ENCODE measurements at regions not wholly inside any gene's neighbourhood (a gene's known extent, or its start where the extent isn't known, plus 50 kb on each side); places are given as distances from the start of the nearest gene placed in this dataset.

- WGBS (ENCODE audit: extremely low coverage, insufficient read length, low lambda C conversion rate), result no CpG with 5 or more reads among the region's 2 CpGs
Measured at GRCh38 chr3:103906304-103906703, 1460.4 kb upstream of the ALCAM start.

More at GRCh38 chr3:103906304-103906703, 1460.4 kb upstream of the ALCAM start:
- Histone ChIP-seq H2BK5ac (ENCODE audit: insufficient read length, low read length) (no peak overlapping the region), H3K27me3 (ENCODE audit: insufficient read depth, low read length) (no peaks in the 10 kb centered on the region), H3K4me1 (ENCODE audit: insufficient read depth, low read length) (no peaks in the 10 kb centered on the region; the same call in 1 of the 2 replicates), H3T11ph (ENCODE audit: low read length) (no peak overlapping the region), H3K79me2 (ENCODE audit: insufficient read depth, low read length) (no peaks in the 10 kb centered on the region), H3K79me1 (ENCODE audit: insufficient read depth, low read depth, low read length, poor library complexity, severe bottlenecking) (no peaks in the 10 kb centered on the region), H2AFZ (ENCODE audit: low read length) (no peak overlapping the region), H2AK5ac (ENCODE audit: insufficient read length, low read length) (no peak overlapping the region), H3K9me3 (ENCODE audit: control insufficient read depth, low read depth, low read length) (no peaks in the 10 kb centered on the region), H4K20me1 (ENCODE audit: control insufficient read depth, insufficient read depth, insufficient read length) (no peaks in the 10 kb centered on the region), H3K14ac (ENCODE audit: insufficient read depth, low read length) (no peak overlapping the region), H3K23me2 (ENCODE audit: insufficient read length, low read depth, low read length, poor library complexity, severe bottlenecking) (no peaks in the 10 kb centered on the region), H2BK120ac (ENCODE audit: low read depth, low read length, poor library complexity, severe bottlenecking) (no peak overlapping the region), H3K4ac (ENCODE audit: low read depth, low read length) (no peak overlapping the region), H4K5ac (ENCODE audit: insufficient read length, low read depth, low read length) (no peak overlapping the region), H3K23ac (ENCODE audit: insufficient read length, low read depth, low read length) (no peak overlapping the region), H2BK20ac (ENCODE audit: low read depth, low read length, poor library complexity, severe bottlenecking) (no peak overlapping the region), H3K4me2 (ENCODE audit: insufficient read depth, insufficient read length, low read length) (no peak overlapping the region), H4K8ac (replicated peaks; ENCODE audit: insufficient read length, low read depth, low read length) (no peak overlapping the region), H2BK15ac (ENCODE audit: low read depth, low read length) (no peak overlapping the region), H3K27ac (ENCODE audit: insufficient read length, low read depth, low read length) (no peak overlapping the region), H4K91ac (ENCODE audit: insufficient read length, low read depth, low read length) (no peak overlapping the region), H3K9ac (ENCODE audit: extremely low read depth, insufficient read length, low read length) (no peak overlapping the region), H3K56ac (ENCODE audit: insufficient read length, low read depth, low read length) (no peak overlapping the region), H2BK12ac (ENCODE audit: insufficient read length, low read depth, low read length) (no peak overlapping the region), H3K18ac (ENCODE audit: insufficient read length, low read depth, low read length) (no peak overlapping the region)
- Mint-ChIP-seq H3K27ac (no peak overlapping the region), H3K27me3 (ENCODE audit: low read depth) (no peaks in the 10 kb centered on the region), H3K4me1 (no peaks in the 10 kb centered on the region), H3K36me3 (ENCODE audit: insufficient read depth in 1 of 3, low read depth in 3 of 3) (no peaks in the 10 kb centered on the region), H3K4me3 (no peak overlapping the region), H3K9me3 (no peaks in the 10 kb centered on the region; a peak in 1 of 5 replicates)
- TF ChIP-seq, protein P1, sequence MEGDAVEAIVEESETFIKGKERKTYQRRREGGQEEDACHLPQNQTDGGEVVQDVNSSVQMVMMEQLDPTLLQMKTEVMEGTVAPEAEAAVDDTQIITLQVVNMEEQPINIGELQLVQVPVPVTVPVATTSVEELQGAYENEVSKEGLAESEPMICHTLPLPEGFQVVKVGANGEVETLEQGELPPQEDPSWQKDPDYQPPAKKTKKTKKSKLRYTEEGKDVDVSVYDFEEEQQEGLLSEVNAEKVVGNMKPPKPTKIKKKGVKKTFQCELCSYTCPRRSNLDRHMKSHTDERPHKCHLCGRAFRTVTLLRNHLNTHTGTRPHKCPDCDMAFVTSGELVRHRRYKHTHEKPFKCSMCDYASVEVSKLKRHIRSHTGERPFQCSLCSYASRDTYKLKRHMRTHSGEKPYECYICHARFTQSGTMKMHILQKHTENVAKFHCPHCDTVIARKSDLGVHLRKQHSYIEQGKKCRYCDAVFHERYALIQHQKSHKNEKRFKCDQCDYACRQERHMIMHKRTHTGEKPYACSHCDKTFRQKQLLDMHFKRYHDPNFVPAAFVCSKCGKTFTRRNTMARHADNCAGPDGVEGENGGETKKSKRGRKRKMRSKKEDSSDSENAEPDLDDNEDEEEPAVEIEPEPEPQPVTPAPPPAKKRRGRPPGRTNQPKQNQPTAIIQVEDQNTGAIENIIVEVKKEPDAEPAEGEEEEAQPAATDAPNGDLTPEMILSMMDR (conservative IDR thresholded peaks at IDR 0.05), result no peak
- no peak for DNase-seq
